GM12865 (cell line): ENCODE measurements at regions not wholly inside any gene's neighbourhood (a gene's known extent, or its start where the extent isn't known, plus 50 kb on each side); places are given as distances from the start of the nearest gene placed in this dataset.

Source experiments
- DNase-seq: peaks from one replicate; pipeline ENCODE4 v3.0.0; 2010; ENCODE audit warnings: low read depth
- H3K4me3 ChIP-seq: 2 replicates; pipeline ENCODE4 v1.5.1; 2011; ENCODE audit warnings: mild to moderate bottlenecking, low read depth, low read length, control low read depth
- TF ChIP-seq, protein P1 (sequence below): IDR thresholded peaks from 2 replicates; pipeline ENCODE4 v1.5.1; 2011; ENCODE audit warnings: low read length, control low read depth, low read depth, inconsistent platforms; ENCODE audit not compliant: insufficient read depth; ENCODE audit errors: missing control alignments

DNA sequence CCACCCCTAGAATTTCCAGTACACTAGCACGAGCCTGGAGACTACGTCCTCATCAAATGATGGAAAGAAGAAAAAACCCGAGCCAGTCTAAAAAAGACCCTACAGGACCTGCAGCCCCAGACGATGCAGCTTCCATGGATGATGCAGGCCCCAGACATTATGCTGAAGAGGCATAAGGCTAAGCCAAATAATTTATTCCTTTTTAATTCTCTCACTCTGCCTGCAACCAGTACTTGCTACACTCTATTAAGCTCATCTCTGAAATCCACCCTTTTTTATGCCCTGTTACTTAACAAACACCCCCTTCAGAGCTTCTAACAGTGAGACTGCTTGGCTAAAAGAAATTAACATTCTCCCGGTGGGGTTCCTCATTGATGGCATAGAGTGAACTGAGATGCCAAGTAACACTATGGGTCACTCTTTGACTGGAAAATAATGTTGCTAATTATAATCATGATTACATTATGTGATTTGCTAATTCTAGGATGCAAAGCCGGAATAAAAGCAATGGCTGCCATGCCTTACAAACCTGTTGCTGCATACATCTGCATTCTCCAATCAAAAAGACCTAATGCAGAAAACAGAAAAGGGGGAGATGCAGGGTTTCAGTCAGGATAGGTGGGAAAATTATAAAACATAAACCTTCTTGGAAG lies 1462.4 kb downstream of the UQCRFS1 start:
- H3K4me3 ChIP-seq = no peak overlapping the region
- DNase-seq = no peak
- TF ChIP-seq, protein P1, sequence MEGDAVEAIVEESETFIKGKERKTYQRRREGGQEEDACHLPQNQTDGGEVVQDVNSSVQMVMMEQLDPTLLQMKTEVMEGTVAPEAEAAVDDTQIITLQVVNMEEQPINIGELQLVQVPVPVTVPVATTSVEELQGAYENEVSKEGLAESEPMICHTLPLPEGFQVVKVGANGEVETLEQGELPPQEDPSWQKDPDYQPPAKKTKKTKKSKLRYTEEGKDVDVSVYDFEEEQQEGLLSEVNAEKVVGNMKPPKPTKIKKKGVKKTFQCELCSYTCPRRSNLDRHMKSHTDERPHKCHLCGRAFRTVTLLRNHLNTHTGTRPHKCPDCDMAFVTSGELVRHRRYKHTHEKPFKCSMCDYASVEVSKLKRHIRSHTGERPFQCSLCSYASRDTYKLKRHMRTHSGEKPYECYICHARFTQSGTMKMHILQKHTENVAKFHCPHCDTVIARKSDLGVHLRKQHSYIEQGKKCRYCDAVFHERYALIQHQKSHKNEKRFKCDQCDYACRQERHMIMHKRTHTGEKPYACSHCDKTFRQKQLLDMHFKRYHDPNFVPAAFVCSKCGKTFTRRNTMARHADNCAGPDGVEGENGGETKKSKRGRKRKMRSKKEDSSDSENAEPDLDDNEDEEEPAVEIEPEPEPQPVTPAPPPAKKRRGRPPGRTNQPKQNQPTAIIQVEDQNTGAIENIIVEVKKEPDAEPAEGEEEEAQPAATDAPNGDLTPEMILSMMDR = no peak

GRCh38 chr19:27748551-27749152 lies 1464.3 kb downstream of the UQCRFS1 start:
- no peak for DNase-seq
- no peak overlapping the region for H3K4me3 ChIP-seq
- TF ChIP-seq, protein P1 = no peak

- peak; percentile 0 for DNase-seq
- H3K4me3 ChIP-seq = no peak overlapping the region
- TF ChIP-seq, protein P1 = no peak
Measured at GRCh38 chr19:27746691-27747380, 1466.1 kb downstream of the UQCRFS1 start.

- DNase-seq = no peak
- no peak overlapping the region for H3K4me3 ChIP-seq
- TF ChIP-seq, protein P1 = no peak
Measured at GRCh38 chr19:27745978-27746542, 1466.9 kb downstream of the UQCRFS1 start.

- no peak overlapping the region for H3K4me3 ChIP-seq
- no peak for DNase-seq
- TF ChIP-seq, protein P1 = no peak
Measured at GRCh38 chr19:27744926-27745768, 1467.8 kb downstream of the UQCRFS1 start.

GRCh38 chr19:27742041-27742440 lies 1470.9 kb downstream of the UQCRFS1 start:
- H3K4me3 ChIP-seq = no peak overlapping the region
- DNase-seq = no peak
- TF ChIP-seq, protein P1 = no peak
